AG10803 (cell line): ENCODE measurements at regions not wholly inside any gene's neighbourhood (a gene's known extent, or its start where the extent isn't known, plus 50 kb on each side); places are given as distances from the start of the nearest gene placed in this dataset.
A peak's percentile ranks its signal among the peaks of the same experiment; 100 is the strongest.

ENCODE experiments used
- DNase-seq: peaks from one replicate; pipeline ENCODE4 v3.0.0; 2010; ENCODE audit warnings: low read depth
- H3K4me3 ChIP-seq: 2 replicates; pipeline ENCODE4 v1.5.1; 2011; ENCODE audit warnings: mild to moderate bottlenecking, low read length, control low read depth
- TF ChIP-seq, protein P1 (sequence below): conservative IDR thresholded peaks from 2 replicates; pipeline ENCODE4 v1.5.1; 2011; ENCODE audit warnings: mild to moderate bottlenecking, low read length, control low read depth, inconsistent platforms

DNA sequence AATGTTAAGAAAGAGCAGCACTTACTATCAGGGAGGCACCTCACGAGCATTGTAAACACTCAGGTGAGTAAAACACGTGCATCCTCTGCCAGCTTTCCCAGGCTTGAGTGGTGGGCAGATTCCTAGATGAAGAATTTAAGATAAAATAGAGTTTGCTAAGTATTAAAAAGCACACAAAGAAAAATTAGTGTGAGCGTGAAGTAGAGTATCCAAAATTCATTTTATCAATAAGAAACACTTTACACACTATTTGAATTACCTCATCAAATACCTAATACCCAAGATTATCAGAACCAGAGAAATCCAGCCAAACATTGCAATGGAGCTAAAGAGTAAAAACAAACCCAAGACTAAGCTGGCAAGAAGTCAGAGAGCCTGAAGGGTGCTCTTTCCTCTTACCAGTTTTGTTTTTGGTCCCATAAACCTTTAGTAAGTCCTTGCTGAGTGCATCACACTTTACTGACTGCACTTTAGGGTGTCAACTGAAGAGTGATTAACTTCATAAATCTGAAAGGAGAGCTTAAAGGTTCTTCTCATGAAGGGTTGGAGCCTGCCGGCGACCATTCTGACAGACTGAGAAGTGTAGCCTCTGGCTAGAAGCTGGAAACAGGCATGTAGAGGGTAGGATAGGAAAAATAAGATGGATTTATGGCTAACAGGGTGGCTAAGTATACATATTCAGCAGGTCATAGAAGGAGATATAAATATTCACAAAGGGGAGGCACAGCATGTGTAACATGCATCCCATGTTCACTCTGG lies 151.1 kb downstream of the SLC7A11 start:
- H3K4me3 ChIP-seq, result no peak overlapping the region
- TF ChIP-seq, protein P1, sequence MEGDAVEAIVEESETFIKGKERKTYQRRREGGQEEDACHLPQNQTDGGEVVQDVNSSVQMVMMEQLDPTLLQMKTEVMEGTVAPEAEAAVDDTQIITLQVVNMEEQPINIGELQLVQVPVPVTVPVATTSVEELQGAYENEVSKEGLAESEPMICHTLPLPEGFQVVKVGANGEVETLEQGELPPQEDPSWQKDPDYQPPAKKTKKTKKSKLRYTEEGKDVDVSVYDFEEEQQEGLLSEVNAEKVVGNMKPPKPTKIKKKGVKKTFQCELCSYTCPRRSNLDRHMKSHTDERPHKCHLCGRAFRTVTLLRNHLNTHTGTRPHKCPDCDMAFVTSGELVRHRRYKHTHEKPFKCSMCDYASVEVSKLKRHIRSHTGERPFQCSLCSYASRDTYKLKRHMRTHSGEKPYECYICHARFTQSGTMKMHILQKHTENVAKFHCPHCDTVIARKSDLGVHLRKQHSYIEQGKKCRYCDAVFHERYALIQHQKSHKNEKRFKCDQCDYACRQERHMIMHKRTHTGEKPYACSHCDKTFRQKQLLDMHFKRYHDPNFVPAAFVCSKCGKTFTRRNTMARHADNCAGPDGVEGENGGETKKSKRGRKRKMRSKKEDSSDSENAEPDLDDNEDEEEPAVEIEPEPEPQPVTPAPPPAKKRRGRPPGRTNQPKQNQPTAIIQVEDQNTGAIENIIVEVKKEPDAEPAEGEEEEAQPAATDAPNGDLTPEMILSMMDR, result no peak

DNA sequence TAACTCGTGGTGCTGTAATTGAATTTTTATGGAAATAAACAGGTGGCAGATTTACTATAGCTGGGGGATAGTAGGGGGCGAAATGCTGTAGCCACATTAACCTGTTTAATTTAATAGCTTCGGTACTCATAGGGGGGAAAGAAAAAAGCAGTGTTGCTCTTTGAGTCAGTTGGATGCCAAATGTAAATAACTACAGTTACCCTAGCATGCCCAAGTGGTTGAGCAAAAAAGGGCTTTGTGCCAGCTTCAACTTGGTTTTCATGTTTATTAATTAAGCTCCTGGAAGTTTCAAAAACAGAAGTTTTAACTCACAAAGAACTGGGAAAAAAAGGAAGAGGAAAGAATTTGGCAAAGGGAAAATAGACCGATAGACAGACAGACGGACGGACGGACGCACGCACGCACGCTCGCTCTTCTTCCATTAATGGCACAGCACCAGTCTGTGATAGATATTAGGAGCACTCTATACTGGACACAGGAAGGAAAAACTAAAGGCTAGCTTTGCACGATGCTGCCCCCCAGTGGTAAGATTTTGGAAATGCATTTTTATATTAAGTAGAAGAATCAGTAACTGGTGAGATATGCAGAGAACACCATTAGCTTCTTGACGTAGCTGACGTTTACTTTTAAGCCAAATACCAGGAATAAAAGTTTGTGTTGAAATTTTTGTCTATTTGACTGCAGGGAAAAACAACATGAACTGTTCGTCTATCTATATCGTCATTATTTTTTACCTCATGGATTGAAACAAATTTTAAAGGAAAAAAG lies 151.8 kb downstream of the SLC7A11 start:
- DNase-seq, result peak; percentile 78
- TF ChIP-seq, protein P1, result peak; percentile 77
- peak overlapping the region; percentile 51 for H3K4me3 ChIP-seq

More for the DNA sequence above, 151.1 kb downstream of the SLC7A11 start:
- DNase-seq, result no peak

DNA sequence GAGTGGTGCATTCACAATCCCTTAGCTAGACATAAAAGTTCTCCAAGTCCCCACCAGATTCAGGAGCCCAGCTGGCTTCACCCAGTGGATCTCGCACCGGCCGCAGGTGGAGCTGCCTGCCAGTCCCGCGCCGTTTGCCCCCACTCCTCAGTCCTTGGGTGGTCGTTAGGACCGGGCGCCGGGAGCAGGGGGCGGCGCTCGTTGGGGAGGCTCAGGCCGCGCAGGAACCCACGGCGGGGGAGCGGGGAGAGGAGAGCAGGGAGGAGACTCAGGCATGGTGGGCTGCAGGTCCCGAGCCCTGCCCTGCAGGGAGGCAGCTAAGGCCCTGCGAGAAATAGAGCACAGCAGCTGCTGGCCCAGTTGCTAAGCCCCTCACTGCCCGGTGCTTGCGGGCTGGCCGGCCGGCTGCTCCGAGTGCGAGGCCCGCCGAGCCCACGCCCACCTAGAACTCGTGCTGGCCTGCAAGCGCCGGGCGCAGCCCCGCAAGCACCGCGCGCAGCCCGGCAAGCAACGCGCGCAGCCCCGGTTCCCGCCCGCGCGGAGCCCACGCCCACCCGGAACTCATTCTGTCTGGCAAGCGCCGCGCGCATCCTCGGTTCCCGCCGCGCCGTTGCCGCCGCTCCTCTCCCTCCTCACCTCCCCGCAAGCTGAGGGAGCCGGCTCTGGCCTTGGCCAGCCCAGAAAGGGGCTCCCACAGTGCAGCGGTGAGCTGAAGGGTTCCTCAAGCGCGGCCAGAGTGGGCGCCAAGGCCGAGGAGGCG lies 153.5 kb downstream of the SLC7A11 start:
- H3K4me3 ChIP-seq, result no peak overlapping the region
- DNase-seq, result no peak
- TF ChIP-seq, protein P1, result no peak

DNA sequence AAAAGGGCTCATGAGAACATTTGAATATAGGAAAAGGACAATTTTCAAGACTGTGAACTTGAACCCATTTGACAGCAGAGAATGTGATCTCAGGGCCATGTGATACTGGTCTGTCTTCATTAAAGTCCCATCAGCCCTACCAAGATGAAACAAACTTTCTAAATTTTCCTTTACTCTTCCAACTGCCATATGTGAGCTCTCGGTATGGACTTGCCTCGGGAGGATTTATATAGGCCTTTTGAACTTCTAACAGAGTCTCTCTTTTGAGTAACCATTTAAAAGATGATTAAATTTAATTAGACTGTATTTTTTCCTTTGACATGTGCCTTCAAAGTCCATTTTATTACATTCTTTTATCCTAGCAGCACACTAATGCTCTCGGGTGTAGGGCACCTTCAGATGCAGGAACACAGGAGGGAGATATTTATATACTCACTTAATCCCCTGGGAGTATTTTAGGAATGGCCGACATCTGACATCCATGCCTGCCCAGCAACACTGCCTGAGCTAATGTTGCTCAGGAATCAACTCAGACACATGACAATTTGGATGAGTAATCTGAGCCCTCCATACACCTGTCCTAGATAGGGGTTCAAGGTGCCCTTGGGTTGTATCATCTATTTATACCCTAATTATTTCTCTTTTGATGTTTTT lies 155.0 kb downstream of the SLC7A11 start:
- TF ChIP-seq, protein P1, result no peak
- DNase-seq, result no peak
- no peak overlapping the region for H3K4me3 ChIP-seq

DNA sequence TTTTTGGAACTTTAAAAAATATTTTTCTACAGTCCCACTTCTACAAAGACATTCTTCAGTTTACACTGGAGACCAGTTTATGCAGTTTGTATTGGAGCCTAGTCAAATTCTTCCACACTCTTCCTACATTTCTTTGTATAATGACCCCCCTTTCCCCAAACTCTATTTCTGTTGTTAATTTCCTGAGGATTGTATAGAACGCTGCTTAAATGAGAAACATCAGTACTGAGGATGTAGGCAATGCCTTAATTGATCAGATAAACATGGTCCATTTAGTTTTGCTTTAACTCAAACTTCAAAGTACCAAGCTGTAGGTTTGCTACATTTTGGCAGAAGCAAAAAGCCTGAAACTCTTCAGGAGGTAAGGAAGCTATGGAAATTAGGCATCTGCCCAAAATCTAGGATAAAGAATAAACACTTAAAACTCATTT lies 155.5 kb downstream of the SLC7A11 start:
- H3K4me3 ChIP-seq, result no peak overlapping the region
- TF ChIP-seq, protein P1, result no peak
- peak; percentile 15 for DNase-seq

DNA sequence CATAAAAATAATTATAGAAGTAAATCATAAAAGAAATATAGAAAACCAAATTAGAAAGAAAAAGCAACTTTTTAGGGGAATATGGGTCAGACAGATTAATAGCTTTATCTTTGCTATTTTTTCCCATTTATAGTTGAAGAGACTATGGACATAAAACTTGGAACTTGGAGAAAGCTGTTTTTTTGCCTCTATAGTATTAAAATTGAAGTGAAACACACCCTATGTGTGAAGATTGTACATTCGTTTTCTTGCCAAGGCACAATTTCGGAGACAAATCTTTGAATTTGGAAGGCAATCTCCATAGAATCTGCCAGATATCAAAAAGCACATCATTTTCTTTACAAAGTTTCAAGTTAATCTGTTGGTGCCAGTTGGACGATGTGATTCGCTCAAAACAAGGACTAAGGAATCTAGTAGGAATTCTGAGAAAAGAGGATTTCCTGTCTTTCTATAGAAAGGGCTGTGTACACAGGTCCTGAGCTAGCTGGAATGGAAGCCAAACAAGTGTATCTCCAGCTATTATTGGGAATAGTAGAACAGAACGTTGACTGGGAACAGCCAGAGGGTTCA lies 156.3 kb downstream of the SLC7A11 start:
- no peak for DNase-seq
- no peak overlapping the region for H3K4me3 ChIP-seq
- TF ChIP-seq, protein P1, result no peak
